GF-D8 (cell line): ENCODE measurements at regions not wholly inside any gene's neighbourhood (a gene's known extent, or its start where the extent isn't known, plus 50 kb on each side); places are given as distances from the start of the nearest gene placed in this dataset.

Experiments
- DNase-seq: peaks from one replicate; lab custom pipeline; 2025; lab: John Stamatoyannopoulos, UW

GRCh38 chr6:21381331-21381963 lies 212.1 kb upstream of the SOX4 start:
- peak; percentile 40 for DNase-seq

GRCh38 chr6:21382821-21383449 lies 210.6 kb upstream of the SOX4 start:
- no peak for DNase-seq

- no peak for DNase-seq
Observed at GRCh38 chr6:21383450-21384085, 210.0 kb upstream of the SOX4 start.

GRCh38 chr6:21384216-21384615 lies 209.3 kb upstream of the SOX4 start:
- DNase-seq: peak; percentile 27

GRCh38 chr6:21386744-21387143 lies 206.8 kb upstream of the SOX4 start:
- no peak for DNase-seq

GRCh38 chr6:21390532-21391213 lies 202.9 kb upstream of the SOX4 start:
- no peak for DNase-seq

- no peak for DNase-seq
Observed at GRCh38 chr6:21392177-21392576, 201.4 kb upstream of the SOX4 start.

- no peak for DNase-seq
Observed at GRCh38 chr6:21393441-21394165, 199.9 kb upstream of the SOX4 start.

GRCh38 chr6:21395121-21395520 lies 198.4 kb upstream of the SOX4 start:
- no peak for DNase-seq

GRCh38 chr6:21396313-21396712 lies 197.2 kb upstream of the SOX4 start:
- no peak for DNase-seq

GRCh38 chr6:21398741-21399325 lies 194.7 kb upstream of the SOX4 start:
- no peak for DNase-seq

- DNase-seq: no peak
Observed at GRCh38 chr6:21402368-21402767, 191.2 kb upstream of the SOX4 start.

- no peak for DNase-seq
Observed at GRCh38 chr6:21404577-21404976, 189.0 kb upstream of the SOX4 start.

GRCh38 chr6:21406316-21406715 lies 187.2 kb upstream of the SOX4 start:
- DNase-seq: no peak

- no peak for DNase-seq
Observed at GRCh38 chr6:21409231-21409630, 184.3 kb upstream of the SOX4 start.

GRCh38 chr6:21413428-21413827 lies 180.1 kb upstream of the SOX4 start:
- no peak for DNase-seq

- DNase-seq: no peak
Observed at GRCh38 chr6:21414065-21414464, 179.5 kb upstream of the SOX4 start.

GRCh38 chr6:21420146-21420878 lies 173.2 kb upstream of the SOX4 start:
- DNase-seq: no peak

GRCh38 chr6:21420926-21421325 lies 172.6 kb upstream of the SOX4 start:
- DNase-seq: no peak

GRCh38 chr6:21423106-21423854 lies 170.3 kb upstream of the SOX4 start:
- DNase-seq: no peak
